Activated CD4-positive, alpha-beta T cell treated with anti-CD3 and anti-CD28 coated beads for 24 hours (primary cell): ENCODE measurements at regions not wholly inside any gene's neighbourhood (a gene's known extent, or its start where the extent isn't known, plus 50 kb on each side); places are given as distances from the start of the nearest gene placed in this dataset.
A peak's percentile ranks its signal among the peaks of the same experiment; 100 is the strongest.

Experiments
- DNase-seq, 2 donors: peaks; one replicate each; pipeline ENCODE4 v3.0.0-alpha.2; 2020; ENCODE audit warnings: low read depth in 2 of 2

DNA sequence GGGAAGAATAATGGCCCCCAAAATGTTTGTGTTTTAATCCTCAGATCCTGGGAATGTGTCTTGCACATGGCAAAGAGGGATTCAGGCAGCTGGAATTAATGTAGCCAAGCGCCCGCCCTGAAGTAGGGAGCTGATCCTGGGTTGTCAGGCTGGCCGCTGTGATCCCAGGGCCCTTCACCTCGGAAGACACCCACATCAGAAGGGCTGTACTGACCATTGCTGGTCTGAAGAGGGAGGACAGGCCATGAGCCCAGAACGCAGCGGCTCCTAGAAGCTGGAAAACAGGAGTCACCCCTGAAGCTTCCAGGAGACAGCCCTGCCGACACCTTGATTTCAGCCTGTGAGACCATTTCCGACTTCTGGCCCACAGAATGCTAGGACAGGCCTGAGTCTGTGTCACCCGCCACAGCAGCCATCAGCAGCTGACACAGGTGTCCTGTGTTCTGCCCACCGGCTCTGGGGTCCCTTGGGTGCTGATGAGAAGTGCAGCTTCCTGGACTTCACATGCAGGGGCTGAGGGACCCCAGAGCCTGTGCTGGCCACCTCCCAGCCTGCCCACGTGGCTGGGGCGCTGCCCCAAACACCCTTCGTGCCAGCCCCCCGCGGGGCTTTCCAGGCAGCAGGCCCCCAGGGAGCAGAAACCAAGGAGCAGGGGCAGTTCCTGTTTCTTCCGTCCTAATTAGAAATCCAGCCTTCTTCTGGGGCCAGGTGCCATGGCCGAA, 86.3 kb downstream of the ERMARD start:
- no peak for DNase-seq

DNA sequence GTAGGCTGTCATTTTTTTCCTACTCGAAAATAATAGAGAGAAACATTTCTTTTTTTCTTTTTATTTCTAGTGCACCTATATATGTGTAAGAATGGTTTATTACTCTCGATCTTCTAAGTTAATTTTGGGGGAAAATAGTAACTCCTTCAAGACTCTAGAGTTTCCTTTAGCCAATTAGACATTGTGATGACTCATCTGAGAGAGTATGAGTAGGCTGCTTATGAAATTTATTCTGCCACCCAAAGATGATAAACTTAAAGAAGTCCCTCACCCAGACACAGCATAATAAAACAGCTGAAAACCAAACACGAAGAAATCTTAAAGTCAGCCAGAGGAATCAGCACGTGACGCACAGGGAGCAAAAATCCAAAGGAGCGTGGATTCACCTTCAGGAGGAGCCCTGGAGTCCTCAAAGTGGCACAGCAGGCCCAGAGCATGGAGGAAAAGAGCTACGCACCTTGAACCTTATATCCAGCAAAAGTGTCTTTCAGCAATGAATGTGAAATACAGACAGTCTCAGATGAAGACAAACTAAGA, 81.9 kb downstream of the ERMARD start:
- DNase-seq = no peak

DNA sequence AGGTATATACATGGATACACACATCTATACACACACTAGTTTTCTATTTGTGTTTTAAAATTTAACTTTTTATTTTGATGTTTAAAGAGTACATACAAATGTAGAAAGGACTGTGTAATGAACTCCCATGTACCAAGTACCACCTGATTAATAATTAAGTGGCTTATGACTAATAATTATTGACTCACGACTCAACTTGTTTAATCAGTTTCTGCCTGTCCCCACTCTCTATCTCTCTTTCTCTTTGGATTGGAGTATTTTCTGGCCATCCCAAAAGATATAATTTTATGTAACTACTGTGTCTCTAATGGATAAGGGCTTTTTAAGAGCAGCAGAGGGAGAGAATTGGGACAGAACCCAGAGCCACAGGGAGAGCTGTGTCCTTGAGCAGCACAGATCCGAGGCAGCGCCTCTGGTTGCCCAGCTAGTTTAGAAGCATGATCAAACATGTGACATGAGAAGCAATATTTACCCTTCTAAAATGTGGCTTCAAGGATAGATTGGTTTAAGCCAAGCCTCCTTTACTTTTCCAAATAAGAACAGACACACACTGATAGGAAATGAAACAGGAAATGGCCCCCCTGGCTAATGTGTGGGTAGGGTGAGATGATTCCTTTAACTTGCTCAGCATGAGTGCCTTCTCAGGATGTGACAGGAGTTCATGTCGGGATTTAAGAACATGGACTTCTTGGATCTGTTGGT, 81.0 kb downstream of the ERMARD start:
- no peak for DNase-seq

DNA sequence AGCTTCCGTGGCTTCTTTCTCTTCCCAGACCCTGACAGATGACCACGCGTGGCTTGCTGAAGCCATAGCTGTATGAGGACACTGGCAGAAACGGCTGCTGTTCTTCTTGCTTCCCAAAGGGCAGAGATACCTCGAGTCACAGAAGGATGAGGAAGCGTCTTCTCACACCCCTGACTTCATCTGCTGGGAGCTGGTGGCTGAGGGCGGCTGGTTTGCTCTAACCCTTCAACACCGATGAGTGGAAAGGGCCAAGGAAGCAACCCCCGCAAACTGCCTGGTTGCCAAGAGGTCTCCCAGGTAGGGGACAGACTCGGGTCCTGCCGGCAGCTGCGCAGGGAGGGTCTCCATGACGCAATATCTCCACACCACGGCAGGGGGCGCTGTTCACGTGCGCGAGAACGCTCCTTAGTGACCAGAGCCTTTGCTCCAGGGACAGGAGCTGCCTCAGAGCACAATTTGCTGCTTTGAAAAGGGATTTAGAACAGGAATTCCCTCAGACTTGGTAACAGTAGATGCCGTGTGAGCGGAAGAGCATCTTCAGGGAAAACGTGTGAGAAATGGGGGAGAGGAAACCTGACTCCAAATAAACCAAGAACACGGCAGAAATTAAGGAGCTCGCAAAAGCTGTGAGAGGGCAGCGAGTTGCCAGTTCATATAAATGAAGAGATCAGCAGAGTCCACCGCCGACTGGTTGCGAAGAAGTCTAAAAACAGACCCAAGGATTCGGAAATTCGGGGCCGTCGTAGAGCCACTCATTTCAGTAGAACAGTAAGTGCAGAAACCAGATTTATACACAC, 80.2 kb downstream of the ERMARD start:
- DNase-seq = peak; percentile 53 to 63
